IMR-90 (cell line): ENCODE measurements at regions not wholly inside any gene's neighbourhood (a gene's known extent, or its start where the extent isn't known, plus 50 kb on each side); places are given as distances from the start of the nearest gene placed in this dataset.

Experiments
- ATAC-seq: fragments of 200-7000 bp; cut with Tn5 transposase; 2 replicates; pipeline ENCODE4 v1.9.1; 2020; ENCODE audit warnings: low read depth, mild to moderate bottlenecking, moderate library complexity
- BruUV-seq: library from RNA; stranded (reverse); fragments of 400-500 nt; replicated peaks from 2 replicates; lab custom pipeline; 2021; lab: Mats Ljungman, UMichigan
- CTCF ChIA-PET: fragments of 300-600 bp; formaldehyde crosslinking; extraction: SDS; loops from one replicate; lab custom pipeline; 2021; ENCODE audit warnings: antibody characterized with exemption; lab: Yijun Ruan, JAX
- POLR2A ChIA-PET: fragments of 300-600 bp; sonication (Branson Sonifier 250); formaldehyde crosslinking; loops from one replicate; lab custom pipeline; 2022; ENCODE audit warnings: antibody characterized with exemption; ENCODE audit not compliant: unreplicated experiment; lab: Charles Lee
- DNase-seq: peaks from one replicate; pipeline ENCODE4 v3.0.0; 2013
- H2AFZ ChIP-seq: replicated peaks from 2 replicates; pipeline ENCODE3; 2013; ENCODE audit warnings: low read length, mild to moderate bottlenecking; ENCODE audit not compliant: poor library complexity
- H2AK5ac ChIP-seq: 2 replicates; pipeline ENCODE4 v1.6.1; 2013; ENCODE audit warnings: low read depth, low read length, inconsistent platforms
- H2AK9ac ChIP-seq: replicated peaks from 2 replicates; pipeline ENCODE3; 2013; ENCODE audit warnings: mild to moderate bottlenecking, low read depth, low read length, moderate library complexity; ENCODE audit not compliant: poor library complexity
- H2BK120ac ChIP-seq: 2 replicates; pipeline ENCODE4 v1.6.1; 2013; ENCODE audit warnings: low read depth, low read length, inconsistent platforms
- H2BK15ac ChIP-seq: 3 replicates; pipeline ENCODE4 v1.6.1; 2013; ENCODE audit warnings: low read depth, low read length, inconsistent platforms
- H2BK20ac ChIP-seq: 2 replicates; pipeline ENCODE4 v1.6.1; 2013; ENCODE audit warnings: low read depth, mild to moderate bottlenecking, inconsistent platforms, low read length, moderate library complexity
- H2BK5ac ChIP-seq: 2 replicates; pipeline ENCODE4 v1.6.1; 2013; ENCODE audit warnings: mild to moderate bottlenecking, low read depth, low read length, inconsistent platforms; ENCODE audit not compliant: poor library complexity, severe bottlenecking
- H3K14ac ChIP-seq: replicated peaks from 2 replicates; pipeline ENCODE4 v1.6.1; 2013; ENCODE audit warnings: low read depth, low read length, inconsistent platforms
- H3K18ac ChIP-seq: 2 replicates; pipeline ENCODE4 v1.6.1; 2013; ENCODE audit warnings: low read depth, low read length, control low read depth
- H3K23ac ChIP-seq: 2 replicates; pipeline ENCODE4 v1.6.1; 2013; ENCODE audit warnings: low read depth, low read length, inconsistent platforms
- H3K27ac ChIP-seq: 2 replicates; pipeline ENCODE4 v1.5.1; 2013; ENCODE audit warnings: mild to moderate bottlenecking, control low read depth, low read length; ENCODE audit not compliant: insufficient read depth
- H3K27me3 ChIP-seq: 2 replicates; pipeline ENCODE4 v1.6.1; 2013; ENCODE audit warnings: low read length; ENCODE audit not compliant: control insufficient read depth, insufficient read depth
- H3K36me3 ChIP-seq: 2 replicates; pipeline ENCODE4 v1.6.1; 2013; ENCODE audit warnings: low read length, mixed read lengths; ENCODE audit not compliant: control insufficient read depth, insufficient read depth
- H3K4ac ChIP-seq: 2 replicates; pipeline ENCODE4 v1.6.1; 2013; ENCODE audit warnings: low read depth, low read length, inconsistent platforms
- H3K4me1 ChIP-seq: 2 replicates; pipeline ENCODE4 v1.6.1; 2013; ENCODE audit warnings: low read length, mixed read lengths; ENCODE audit not compliant: control insufficient read depth, insufficient read depth
- H3K4me2 ChIP-seq: 2 replicates; pipeline ENCODE4 v1.6.1; 2013; ENCODE audit warnings: low read depth, mild to moderate bottlenecking, control low read depth, low read length, moderate library complexity
- H3K4me3 ChIP-seq: 2 replicates; pipeline ENCODE4 v1.5.1; 2013; ENCODE audit warnings: low read depth, mild to moderate bottlenecking, control low read depth, low read length, moderate library complexity; ENCODE audit not compliant: insufficient read depth
- H3K56ac ChIP-seq: 2 replicates; pipeline ENCODE4 v1.6.1; 2013; ENCODE audit warnings: low read length, inconsistent platforms; ENCODE audit not compliant: insufficient read depth; ENCODE audit errors: extremely low read depth
- H3K79me1 ChIP-seq, 2 experiments: 2 replicates each; pipeline ENCODE4 v1.6.1; 2013; ENCODE audit warnings: low read length in 2 of 2, inconsistent platforms in 1 of 2, low read depth in 1 of 2
- H3K9ac ChIP-seq: 2 replicates; pipeline ENCODE4 v1.6.1; 2013; ENCODE audit warnings: low read depth, low read length, control low read depth
- H3K9me1 ChIP-seq: 2 replicates; pipeline ENCODE4 v1.6.1; 2013; ENCODE audit warnings: low read length, inconsistent platforms; ENCODE audit not compliant: insufficient read depth
- H3K9me3 ChIP-seq: 2 replicates; pipeline ENCODE4 v1.6.1; 2013; ENCODE audit warnings: low read length; ENCODE audit not compliant: control insufficient read depth, insufficient read depth
- H4K20me1 ChIP-seq: 2 replicates; pipeline ENCODE4 v1.6.1; 2013; ENCODE audit warnings: low read length, inconsistent platforms; ENCODE audit not compliant: insufficient read depth
- H4K5ac ChIP-seq: 2 replicates; pipeline ENCODE4 v1.6.1; 2013; ENCODE audit warnings: mild to moderate bottlenecking, low read depth, low read length, control low read depth
- H4K8ac ChIP-seq, 2 experiments: 2 replicates each; pipeline ENCODE4 v1.6.1; 2013; ENCODE audit warnings: low read depth in 2 of 2, low read length in 2 of 2, control low read depth in 1 of 2, inconsistent platforms in 1 of 2
- H4K91ac ChIP-seq: 2 replicates; pipeline ENCODE4 v1.6.1; 2013; ENCODE audit warnings: low read depth, low read length, inconsistent platforms; ENCODE audit not compliant: insufficient read depth
- BHLHE40 ChIP-seq: fragments of 150-350 bp; IDR thresholded peaks from 2 replicates; pipeline ENCODE4 v1.6.1; 2016; ENCODE audit warnings: mild to moderate bottlenecking, low read depth, low read length
- CEBPB ChIP-seq: IDR thresholded peaks from 2 replicates; pipeline ENCODE4 v1.6.1; 2012; ENCODE audit warnings: low read depth, low read length, improper control_type of control experiment
- CHD1 ChIP-seq: IDR thresholded peaks from 2 replicates; pipeline ENCODE4 v1.6.1; 2012; ENCODE audit warnings: low read depth, low read length, improper control_type of control experiment
- CTCF ChIP-seq: conservative IDR thresholded peaks from 2 replicates; pipeline ENCODE4 v1.5.1; 2012; ENCODE audit warnings: mild to moderate bottlenecking, low read depth, low read length, improper control_type of control experiment
- ELK1 ChIP-seq: fragments of 150-350 bp; IDR thresholded peaks from 2 replicates; pipeline ENCODE4 v1.6.1; 2016; ENCODE audit warnings: low read depth, mild to moderate bottlenecking, low read length, moderate library complexity, borderline replicate concordance
- FOS ChIP-seq: fragments of 150-350 bp; IDR thresholded peaks from 2 replicates; pipeline ENCODE4 v1.6.1; 2016; ENCODE audit warnings: low read depth, low read length
- MAFK ChIP-seq: IDR thresholded peaks from 2 replicates; pipeline ENCODE4 v1.6.1; 2012; ENCODE audit warnings: low read depth, low read length, improper control_type of control experiment
- MAZ ChIP-seq: IDR thresholded peaks from 2 replicates; pipeline ENCODE4 v1.6.1; 2012; ENCODE audit warnings: low read depth, mild to moderate bottlenecking, low read length, improper control_type of control experiment, moderate library complexity, borderline replicate concordance
- MXI1 ChIP-seq: IDR thresholded peaks from 2 replicates; pipeline ENCODE4 v1.6.1; 2012; ENCODE audit warnings: low read depth, mild to moderate bottlenecking, low read length, moderate library complexity, borderline replicate concordance
- NFE2L2 ChIP-seq: fragments of 150-350 bp; IDR thresholded peaks from 2 replicates; pipeline ENCODE4 v1.6.1; 2016; ENCODE audit warnings: low read depth, mild to moderate bottlenecking, low read length
- POLR2A ChIP-seq: IDR thresholded peaks from 2 replicates; pipeline ENCODE4 v1.6.1; 2012; ENCODE audit warnings: mild to moderate bottlenecking, low read depth, low read length
- RAD21 ChIP-seq: IDR thresholded peaks from 2 replicates; pipeline ENCODE4 v1.6.1; 2012; ENCODE audit warnings: low read length, improper control_type of control experiment
- RCOR1 ChIP-seq: IDR thresholded peaks from 2 replicates; pipeline ENCODE4 v1.6.1; 2012; ENCODE audit warnings: mild to moderate bottlenecking, low read length, improper control_type of control experiment; ENCODE audit not compliant: insufficient replicate concordance
- RFX5 ChIP-seq: IDR thresholded peaks from 2 replicates; pipeline ENCODE4 v1.8.0; 2012; ENCODE audit warnings: low read depth, mild to moderate bottlenecking, low read length, moderate library complexity
- SMC3 ChIP-seq: fragments of 150-350 bp; IDR thresholded peaks from 2 replicates; pipeline ENCODE4 v1.6.1; 2016; ENCODE audit warnings: low read depth, mild to moderate bottlenecking, antibody characterized with exemption, low read length, moderate library complexity
- USF2 ChIP-seq: fragments of 150-350 bp; IDR thresholded peaks from 2 replicates; pipeline ENCODE4 v1.6.1; 2017; ENCODE audit warnings: mild to moderate bottlenecking, antibody characterized with exemption, low read length, low read depth
- WGBS, 2 experiments: methylation state at CpG; one replicate each; pipeline versions ENCODE4 v1.1.5 to v1.1.7; 2013; ENCODE audit warnings: missing lambda C conversion rate in 2 of 2; ENCODE audit not compliant: insufficient read length in 1 of 2; ENCODE audit errors: extremely low coverage in 2 of 2; 5-methylcytosine and 5-hydroxymethylcytosine counted together
- dilution Hi-C: fragments of 300-500 bp; cut with HindIII; formaldehyde crosslinking; loops from one replicate; pipeline ENCODE4 v1.14.3; 2018; ENCODE audit warnings: low sequenced_read_pairs; ENCODE audit not compliant: unreplicated experiment
- in situ Hi-C: fragments of 300-500 bp; cut with MboI; formaldehyde crosslinking; loops from 3 replicates; pipeline ENCODE4 v1.14.3; 2019; ENCODE audit warnings: low sequenced_read_pairs, inconsistent platforms, mixed read lengths
- intact Hi-C: fragments of 100-400 bp; cut with micrococcal nuclease; formaldehyde crosslinking; loops from 2 replicates; pipeline ENCODE4 v1.10.0; 2022

GRCh38 chr4:53788011-53788410 lies 196.7 kb upstream of the LNX1 start:
- Histone ChIP-seq H4K5ac (peak overlapping the region; percentile 94), H3K14ac (peak overlapping the region; percentile 34), H3K4me2 (no peak overlapping the region), H3K27me3 (no peaks in the 10 kb centered on the region), H4K8ac (peak overlapping the region; percentile 28 to 38; a peak in 2 of 4 replicates), H3K4me1 (peaks cover 28% of the 10 kb centered on the region), H3K4ac (peak overlapping the region; percentile 97), H3K9ac (no peak overlapping the region), H3K9me1 (peaks cover 5% of the 10 kb centered on the region; the same call in 1 of the 2 replicates), H3K36me3 (no peaks in the 10 kb centered on the region), H2BK5ac (peak overlapping the region; percentile 86), H2AK5ac (peak overlapping the region; percentile 93), H4K20me1 (no peaks in the 10 kb centered on the region), H4K91ac (peak overlapping the region; percentile 99), H2AK9ac (no peak overlapping the region), H3K79me1 (no peaks in the 10 kb centered on the region), H2AFZ (no peak overlapping the region), H2BK15ac (peak overlapping the region; percentile 77), H3K27ac (peak overlapping the region; percentile 93; the same call in 1 of the 2 replicates), H3K23ac (0 out of 2 replicates have a peak overlapping the region, but pooled peaks have one; percentile 13), H3K18ac (peak overlapping the region; percentile 98), H3K9me3 (no peaks in the 10 kb centered on the region), H2BK120ac (peak overlapping the region; percentile 99), H3K56ac (no peak overlapping the region), H2BK20ac (peak overlapping the region; percentile 93), H3K4me3 (no peak overlapping the region)
- in situ Hi-C loops = no loop called here
- no TSS peak for BruUV-seq
- CTCF ChIA-PET = no interaction called here
- DNase-seq = no peak
- dilution Hi-C loops = no loop called here
- TF ChIP-seq CEBPB (no peak), RAD21 (no peak), MAFK (no peak), RFX5 (no peak), CHD1 (no peak), USF2 (no peak), FOS (no peak), BHLHE40 (no peak), MXI1 (no peak), MAZ (no peak), RCOR1 (no peak), SMC3 (no peak), CTCF (no peak), POLR2A (no peak), NFE2L2 (no peak), ELK1 (no peak)
- ATAC-seq = no peak
- intact Hi-C loops = loop anchor here (5.0 to 10.0 kb wide), 5 partner anchors 64 to 591 kb away; partner anchors contain the start of gene PDGFRA
- POLR2A ChIA-PET = no interaction called here
- no CpG with 5 or more reads among the region's 3 CpGs for WGBS, 2 experiments
